GM11168 (cell line): ENCODE measurements at regions not wholly inside any gene's neighbourhood (a gene's known extent, or its start where the extent isn't known, plus 50 kb on each side); places are given as distances from the start of the nearest gene placed in this dataset.
"Not testable (repeated sequence)": the region's sequence is repeated elsewhere in the genome, so short reads cannot be mapped to it uniquely, and the experiment has no call there.

Experiments
- in situ Hi-C: fragments of 300-500 bp; cut with MboI; formaldehyde crosslinking; loops from one replicate; pipeline ENCODE4 v1.12.0; 2022; ENCODE audit warnings: low sequenced_read_pairs; ENCODE audit not compliant: unreplicated experiment

DNA sequence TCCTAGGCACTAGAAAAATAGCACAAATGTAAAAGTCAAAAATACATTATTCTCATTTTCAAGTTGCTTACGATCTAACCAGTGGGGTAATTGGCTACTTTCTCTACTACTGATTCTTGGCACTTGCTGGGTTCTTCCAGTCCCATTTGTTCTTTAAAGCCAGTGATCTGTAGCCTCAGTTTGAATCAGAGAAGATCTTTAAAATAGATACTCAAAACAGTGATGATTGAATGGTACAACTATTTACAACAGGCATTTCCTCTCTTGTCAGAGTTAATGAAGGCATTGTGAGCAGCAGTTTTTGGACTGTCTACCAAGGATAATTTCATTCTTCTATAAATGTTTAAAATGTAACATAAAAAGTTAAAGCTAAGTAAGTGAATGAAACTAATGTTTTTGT lies 128.3 kb upstream of the FSIP2 start:
- in situ Hi-C loops: no loop called here

DNA sequence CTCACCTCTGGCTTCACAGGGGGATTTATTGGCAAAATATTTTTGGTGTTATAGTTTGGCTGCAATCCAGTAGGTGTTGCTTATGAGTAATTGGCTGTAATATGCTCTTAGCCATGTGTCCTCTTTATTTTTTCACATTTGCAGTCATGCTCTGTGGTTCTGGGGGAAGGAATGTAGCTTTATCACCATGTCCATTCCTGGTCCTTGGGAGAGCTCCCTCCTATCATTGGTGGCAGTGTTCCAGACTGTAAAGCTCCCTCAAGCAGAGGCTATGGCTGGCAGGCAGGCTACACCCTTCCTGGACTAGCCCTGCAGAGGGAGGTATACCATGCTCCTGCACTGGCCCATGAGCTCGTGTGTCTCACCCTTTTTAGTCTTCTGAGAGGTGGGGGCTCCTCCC lies 120.0 kb upstream of the FSIP2 start:
- in situ Hi-C loops: no loop called here

DNA sequence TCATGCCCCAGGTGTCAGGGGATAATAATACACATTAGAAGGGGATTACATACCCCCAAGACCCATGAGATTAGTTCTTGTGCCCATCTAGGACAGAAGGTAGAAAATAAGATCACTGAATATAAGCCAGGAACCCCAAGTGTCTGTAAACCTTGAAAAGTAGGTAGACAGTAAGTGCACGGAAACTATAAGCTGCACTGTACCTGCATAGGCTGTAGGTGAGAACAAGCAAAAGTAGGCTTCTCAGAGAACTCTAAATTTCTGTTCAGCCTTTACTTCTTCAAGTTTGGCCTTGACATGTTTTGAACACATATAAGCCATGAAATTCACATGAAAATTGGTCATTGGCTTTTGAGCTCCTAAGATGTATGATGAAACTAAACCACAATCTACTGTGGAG lies 113.0 kb upstream of the FSIP2 start:
- in situ Hi-C loops: no loop called here

DNA sequence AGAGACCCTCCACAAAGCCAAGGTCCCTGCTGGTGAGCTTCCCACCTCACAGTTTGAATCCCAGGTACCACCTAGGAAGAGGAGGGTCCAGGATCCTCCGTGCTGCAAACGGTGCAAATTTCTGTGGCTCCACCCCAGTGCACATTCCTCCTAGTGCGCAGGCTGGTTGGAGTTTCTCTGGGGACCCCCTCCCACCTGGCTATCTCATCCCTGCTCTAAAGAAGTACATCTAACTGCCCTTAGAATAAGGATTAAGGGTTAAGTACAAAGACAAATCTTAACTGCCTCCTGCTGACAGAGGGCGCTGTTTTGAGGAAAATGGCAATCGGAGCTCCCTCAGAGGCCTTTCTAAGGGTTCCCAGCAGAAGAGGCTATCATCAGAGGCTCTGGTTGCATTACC lies 109.6 kb upstream of the FSIP2 start:
- in situ Hi-C loops: no loop called here

DNA sequence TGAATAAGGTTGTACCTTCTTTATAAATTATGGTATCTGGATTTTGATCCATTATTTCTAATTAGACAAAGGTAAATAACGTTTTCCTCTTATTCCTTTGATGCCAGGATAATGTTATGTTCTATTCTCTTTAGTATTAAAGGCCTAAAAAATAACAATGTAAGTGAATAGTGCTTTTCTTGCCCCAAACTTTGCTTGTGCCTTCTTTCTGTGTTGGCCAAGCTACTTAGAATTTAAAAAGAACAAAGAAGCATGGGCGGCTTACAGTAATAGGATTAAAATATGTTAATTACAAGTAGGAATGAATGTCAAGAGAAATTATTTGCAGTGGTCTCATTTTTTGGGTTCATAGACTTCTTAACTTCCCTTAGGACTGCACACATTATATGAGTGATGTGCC lies 105.0 kb upstream of the FSIP2 start:
- in situ Hi-C loops: no loop called here

DNA sequence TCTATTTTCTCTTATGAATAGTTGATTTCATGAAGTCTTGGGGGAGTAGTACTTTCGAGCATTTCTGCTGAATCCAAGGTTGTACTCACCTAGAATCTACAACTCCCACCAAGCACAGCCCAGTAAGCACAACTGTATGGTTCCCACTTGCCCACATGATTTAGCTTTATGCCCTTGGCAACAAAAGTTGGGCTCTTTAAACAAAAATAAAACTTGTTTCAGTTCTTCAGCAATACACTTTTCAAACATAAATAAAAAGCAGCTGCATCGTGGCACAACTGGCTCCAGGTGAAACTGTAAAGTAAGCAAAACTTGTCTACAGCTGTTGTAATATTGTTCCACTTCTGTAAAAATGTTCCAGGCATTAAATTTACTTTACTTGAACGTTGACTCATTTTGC lies 99.8 kb upstream of the FSIP2 start:
- in situ Hi-C loops: no loop called here

DNA sequence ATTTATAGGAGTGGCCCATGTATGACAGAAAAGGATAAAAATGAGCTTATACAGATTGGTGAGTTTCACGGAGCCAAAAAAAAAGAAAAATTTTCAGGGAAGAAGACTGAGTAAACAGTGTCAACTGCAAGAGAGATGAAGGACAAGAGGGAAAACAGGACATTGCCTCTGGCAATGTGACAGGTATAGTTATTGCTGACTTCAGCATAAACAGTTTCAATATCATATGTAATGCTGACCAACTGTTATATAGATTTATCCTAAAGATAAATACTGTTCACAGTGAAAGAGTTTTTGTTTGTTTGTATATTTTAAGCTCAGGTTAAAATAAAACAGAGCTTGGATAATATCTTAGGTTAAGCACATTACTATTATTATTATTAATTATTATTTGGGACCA lies 98.0 kb upstream of the FSIP2 start:
- in situ Hi-C loops: no loop called here

DNA sequence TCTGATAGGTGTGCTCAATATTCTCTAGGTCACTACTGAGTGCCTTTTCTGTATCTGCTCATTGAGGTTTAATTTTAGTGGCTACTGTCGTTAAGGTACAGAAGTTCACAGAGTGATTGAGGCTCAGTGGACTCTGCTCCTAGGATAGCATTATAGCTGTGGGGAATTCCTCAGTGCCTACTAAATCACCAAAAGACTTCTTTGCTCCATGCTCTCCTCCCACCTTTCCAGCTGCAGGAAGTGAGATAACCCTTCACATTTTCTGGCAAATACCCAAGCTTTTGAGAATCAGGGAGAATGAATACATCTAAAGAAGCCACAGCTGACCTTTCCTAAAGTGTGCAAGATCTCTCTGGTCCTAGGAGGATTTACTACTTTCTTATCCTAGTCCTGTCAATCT lies 95.2 kb upstream of the FSIP2 start:
- in situ Hi-C loops: no loop called here

DNA sequence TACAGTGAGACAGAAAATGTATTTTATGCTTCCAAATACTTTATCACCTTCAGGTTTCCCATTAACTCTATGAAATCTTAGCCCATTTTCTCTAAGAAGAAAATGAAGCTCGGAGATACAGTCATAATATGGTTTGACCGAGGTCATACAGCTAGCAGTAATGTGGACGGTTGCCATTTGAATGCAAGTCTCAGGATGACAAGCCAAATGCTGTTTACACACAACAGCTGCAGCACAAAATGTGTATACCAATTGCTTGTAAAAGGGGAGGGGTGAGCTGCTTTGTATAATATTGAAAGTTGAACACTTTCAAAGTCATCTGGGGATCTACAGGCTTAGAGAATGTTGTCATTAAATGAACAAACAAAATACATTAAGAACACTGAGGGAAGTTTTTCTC lies 93.8 kb upstream of the FSIP2 start:
- in situ Hi-C loops: no loop called here

DNA sequence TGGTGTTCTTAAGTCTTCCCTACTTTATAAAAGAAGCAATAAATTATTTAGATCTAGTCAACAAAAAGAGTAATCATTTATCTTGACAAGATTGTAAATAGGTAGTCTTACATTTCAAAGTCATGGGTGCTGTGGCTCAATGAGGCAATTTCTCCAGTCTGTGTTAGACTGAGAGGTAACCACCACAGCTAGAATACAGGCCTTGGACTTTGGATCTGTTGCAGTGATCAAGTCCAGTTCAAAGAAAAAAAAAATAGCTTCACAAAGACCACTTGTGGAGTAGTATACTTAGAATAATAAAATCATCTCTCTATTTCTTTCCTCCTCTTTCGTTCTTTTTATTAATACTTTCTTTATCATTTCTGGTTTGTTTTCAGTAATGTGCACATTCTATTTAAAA lies 93.1 kb upstream of the FSIP2 start:
- in situ Hi-C loops: no loop called here

DNA sequence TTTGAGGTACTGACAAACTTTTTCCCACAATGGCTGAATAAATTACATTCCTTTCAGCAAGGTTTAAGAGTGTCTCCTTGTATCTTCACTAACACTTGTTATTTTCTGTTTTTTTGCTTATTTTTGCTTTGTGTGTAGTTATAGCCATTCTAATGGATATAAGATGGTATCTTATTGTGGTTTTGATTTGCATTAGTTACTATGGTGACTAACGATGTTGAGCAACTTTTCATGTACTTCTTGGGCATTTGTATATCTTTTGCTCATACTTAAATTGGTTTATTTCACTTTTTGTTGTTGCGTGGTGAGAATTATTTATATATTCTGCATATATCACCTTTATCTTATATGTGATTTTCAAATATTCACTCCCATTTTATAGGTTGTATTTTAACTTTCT lies 79.9 kb upstream of the FSIP2 start:
- in situ Hi-C loops: no loop called here

DNA sequence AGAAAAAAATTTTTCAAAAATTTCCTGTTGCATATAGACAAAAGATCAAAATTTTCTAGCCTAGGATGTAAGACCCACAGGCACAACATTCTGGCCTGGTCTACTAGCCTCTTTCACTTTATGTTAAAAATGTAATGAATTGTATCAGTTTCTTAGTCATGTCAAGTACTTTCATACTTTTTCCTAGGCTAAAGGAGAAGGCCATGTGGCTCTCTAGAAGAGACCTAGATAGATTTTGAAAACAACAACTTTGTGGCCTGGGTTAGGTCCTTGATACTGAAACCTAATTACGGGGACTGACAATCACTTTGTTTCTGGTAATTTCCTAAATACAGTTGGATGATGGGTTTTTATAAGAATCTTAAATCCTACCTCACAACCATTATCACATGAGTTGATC lies 74.8 kb upstream of the FSIP2 start:
- in situ Hi-C loops: no loop called here

DNA sequence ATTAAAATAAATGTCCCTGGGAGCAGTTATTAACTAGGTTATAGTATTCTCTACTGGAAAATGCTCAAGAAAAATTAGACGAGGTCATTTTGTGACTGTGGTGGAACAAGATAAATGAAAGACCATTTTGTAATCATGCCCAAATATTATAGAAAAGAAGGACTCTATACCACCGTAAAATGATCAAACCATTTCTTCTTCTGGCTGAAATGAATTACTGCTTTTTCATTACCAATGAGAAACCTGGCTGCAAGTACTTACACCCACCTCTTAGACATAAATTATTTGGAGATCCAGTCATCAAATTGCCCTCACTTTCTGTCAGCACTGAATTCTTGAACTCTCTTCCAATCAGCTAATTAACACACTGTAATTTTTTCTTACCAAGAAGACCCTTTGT lies 74.2 kb upstream of the FSIP2 start:
- in situ Hi-C loops: no loop called here

DNA sequence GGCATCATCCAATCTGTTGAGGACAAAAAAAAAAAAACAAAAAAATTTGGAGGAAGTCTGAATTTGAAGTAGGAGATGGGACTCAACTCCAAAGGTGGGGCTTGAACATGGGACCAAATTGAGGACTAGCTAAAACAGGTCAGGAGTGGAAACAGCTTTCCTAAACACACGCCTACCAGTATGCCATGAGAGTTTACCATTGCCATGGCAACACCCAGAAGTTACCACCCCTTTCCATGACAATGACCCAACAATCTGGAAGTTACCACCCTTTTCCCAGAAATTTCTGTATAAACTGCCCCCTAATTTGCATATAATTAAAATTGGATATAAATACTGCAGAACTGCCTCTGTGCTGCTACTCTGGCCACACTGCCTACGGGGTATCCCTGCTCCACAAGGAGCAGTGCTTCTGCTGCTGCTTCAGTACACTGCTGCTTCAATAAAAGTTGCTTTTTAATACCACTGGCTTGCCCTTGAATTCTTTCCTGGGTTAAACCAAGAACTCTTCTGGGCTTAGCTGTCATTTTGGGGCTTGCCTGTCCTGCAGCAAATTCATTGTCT lies 73.3 kb upstream of the FSIP2 start:
- in situ Hi-C loops: no loop called here

DNA sequence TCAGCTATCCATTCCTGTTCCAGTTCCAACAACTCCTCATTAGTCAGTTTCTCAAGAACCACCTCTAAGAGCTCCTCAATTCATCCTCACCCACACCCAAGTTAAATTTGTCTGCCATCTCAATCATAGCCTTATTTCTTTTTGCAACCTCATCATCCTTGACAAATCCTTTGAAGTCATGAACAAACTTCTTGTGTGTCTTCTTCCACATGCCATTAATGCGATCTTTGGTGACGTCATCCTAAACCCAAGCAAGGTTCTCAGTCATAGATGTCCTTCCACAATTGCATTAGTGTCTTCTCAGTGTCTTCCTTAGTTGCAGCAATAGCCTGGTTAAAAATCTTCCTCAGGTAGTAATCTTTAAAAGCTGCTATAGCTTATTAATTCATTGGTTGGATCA lies 71.2 kb upstream of the FSIP2 start:
- in situ Hi-C loops: no loop called here

DNA sequence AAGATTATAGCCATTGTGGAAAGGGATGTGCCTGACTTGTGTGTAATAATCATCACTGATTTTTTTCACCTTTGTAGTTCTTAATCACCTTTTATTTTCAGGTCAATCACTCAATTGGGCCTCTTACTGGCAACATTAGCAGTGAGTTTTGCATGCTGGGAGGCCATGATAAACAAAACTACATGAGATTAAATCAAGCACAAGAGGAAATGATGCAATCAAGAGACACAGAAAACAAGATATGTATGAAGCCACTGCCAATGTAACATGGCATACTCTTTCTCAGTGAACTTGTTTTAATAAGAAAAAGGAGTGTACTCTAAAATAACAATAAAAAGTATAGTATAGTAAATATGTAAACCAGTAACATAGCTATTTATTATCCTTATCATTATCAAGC lies 69.9 kb upstream of the FSIP2 start:
- in situ Hi-C loops: no loop called here

DNA sequence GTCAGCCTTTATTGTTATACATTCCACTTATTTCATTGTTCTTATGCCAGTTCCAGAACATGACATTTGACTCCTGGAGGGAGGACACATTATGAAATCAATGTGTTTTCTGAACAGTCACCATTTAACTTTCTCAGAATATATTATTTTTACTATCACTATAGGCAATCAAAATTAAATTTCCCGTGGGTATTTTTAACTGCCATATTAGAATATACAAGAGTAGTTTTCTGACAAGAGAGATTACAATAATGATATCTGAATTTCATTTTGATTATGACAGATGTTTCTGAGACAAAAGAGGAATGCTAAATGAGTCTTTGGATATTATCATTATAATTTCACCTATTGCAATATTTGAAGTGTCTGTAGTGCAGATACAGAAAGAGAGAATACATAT lies 64.4 kb upstream of the FSIP2 start:
- in situ Hi-C loops: no loop called here

DNA sequence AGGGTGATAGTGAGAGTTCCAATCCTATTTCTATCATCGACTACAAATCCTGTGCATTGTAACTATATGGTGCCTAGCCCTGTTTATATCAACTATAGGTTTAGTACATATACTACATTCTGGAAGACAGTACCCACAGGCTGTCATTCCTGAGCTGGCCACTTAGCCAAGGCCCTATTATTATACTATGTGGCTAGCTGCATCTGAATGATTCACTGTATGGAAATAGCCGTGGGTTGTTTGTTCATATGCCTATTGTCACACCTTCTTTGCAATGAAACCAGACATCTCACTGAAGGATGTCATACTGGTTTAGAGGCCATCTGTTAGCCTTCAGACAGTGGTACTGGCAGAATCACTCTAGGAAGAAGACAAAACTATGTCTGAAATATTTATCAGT lies 62.3 kb upstream of the FSIP2 start:
- in situ Hi-C loops: no loop called here

DNA sequence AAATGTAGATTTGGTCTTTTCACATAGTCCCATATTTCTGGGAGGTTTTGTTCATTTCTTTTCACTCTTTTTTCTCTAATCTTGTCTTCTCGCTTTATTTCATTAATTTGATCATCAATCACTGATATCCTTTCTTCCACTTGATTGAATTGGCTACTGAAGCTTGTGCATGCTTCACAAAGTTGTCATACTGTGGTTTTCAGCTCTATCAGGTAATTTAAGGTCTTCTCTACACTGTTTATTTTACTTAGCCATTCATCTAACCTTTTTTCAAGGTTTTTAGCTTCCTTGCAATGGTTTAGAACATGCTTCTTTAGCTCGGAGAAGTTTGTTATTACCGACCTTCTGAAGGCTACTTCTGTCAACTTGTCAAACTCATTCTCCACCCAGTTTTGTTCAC lies 51.6 kb upstream of the FSIP2 start:
- in situ Hi-C loops: not testable (repeated sequence)

DNA sequence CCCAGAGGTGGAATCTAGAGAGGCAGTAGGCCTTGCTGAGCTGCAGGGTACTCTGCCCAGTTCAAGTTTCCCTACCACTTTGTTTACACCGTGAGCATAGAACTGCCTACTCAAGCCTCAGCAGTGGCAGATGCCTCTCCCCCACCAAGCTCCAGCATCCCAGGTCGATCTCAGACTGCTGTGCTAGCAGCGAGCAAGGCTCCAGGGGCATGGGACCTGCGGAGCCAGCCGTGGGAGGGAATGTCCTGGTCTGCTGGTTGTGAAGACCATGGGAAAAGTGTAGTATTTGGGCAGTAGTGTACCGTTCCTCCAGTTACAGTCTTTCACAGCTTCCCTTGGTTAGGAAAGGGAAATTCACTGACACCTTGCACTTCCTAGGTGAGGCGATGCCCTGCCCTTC lies 50.6 kb upstream of the FSIP2 start:
- in situ Hi-C loops: no loop called here
